ENCODE measurements at regions not wholly inside any gene's neighbourhood (a gene's known extent, or its start where the extent isn't known, plus 50 kb on each side); places are given as distances from the start of the nearest gene placed in this dataset.

GRCh38 chr13:85650613-85651012 lies 148.6 kb downstream of the SLITRK6 start:
- no peak for TF ChIP-seq GATA2 (IDR thresholded peaks at IDR 0.05; ENCODE audit: low read depth, low read length)
- TF ChIP-seq GATA3 (IDR thresholded peaks at IDR 0.05; ENCODE audit: low read depth, low read length), result no peak
